ENCODE measurements at regions not wholly inside any gene's neighbourhood (a gene's known extent, or its start where the extent isn't known, plus 50 kb on each side); places are given as distances from the start of the nearest gene placed in this dataset.
A peak's percentile ranks its signal among the peaks of the same experiment; 100 is the strongest.

- no peak overlapping the region for H3K4me3 ChIP-seq (ENCODE audit: low read depth, low read length)
- no peak for TF ChIP-seq CTCF (IDR thresholded peaks at IDR 0.05; ENCODE audit: insufficient read depth, low read length)
- DNase-seq (ENCODE audit: low read depth): no peak
Measured at GRCh38 chr5:171573021-171573420, 153.6 kb downstream of the FGF18 start.

GRCh38 chr5:171573451-171574225 is 154.2 kb downstream of the FGF18 start:
- no peak for TF ChIP-seq CTCF (IDR thresholded peaks at IDR 0.05; ENCODE audit: insufficient read depth, low read length)
- DNase-seq (ENCODE audit: low read depth): no peak
- no peak overlapping the region for H3K4me3 ChIP-seq (ENCODE audit: low read depth, low read length)

GRCh38 chr5:171574376-171574775 is 154.9 kb downstream of the FGF18 start:
- no peak for TF ChIP-seq CTCF (IDR thresholded peaks at IDR 0.05; ENCODE audit: insufficient read depth, low read length)
- H3K4me3 ChIP-seq (ENCODE audit: low read depth, low read length): no peak overlapping the region
- peak; percentile 34 for DNase-seq (ENCODE audit: low read depth)

GRCh38 chr5:171575386-171575785 is 155.9 kb downstream of the FGF18 start:
- no peak for TF ChIP-seq CTCF (IDR thresholded peaks at IDR 0.05; ENCODE audit: insufficient read depth, low read length)
- no peak for DNase-seq (ENCODE audit: low read depth)
- no peak overlapping the region for H3K4me3 ChIP-seq (ENCODE audit: low read depth, low read length)

- no peak for DNase-seq (ENCODE audit: low read depth)
- no peak for TF ChIP-seq CTCF (IDR thresholded peaks at IDR 0.05; ENCODE audit: insufficient read depth, low read length)
- H3K4me3 ChIP-seq (ENCODE audit: low read depth, low read length): no peak overlapping the region
Measured at GRCh38 chr5:171575808-171576207, 156.4 kb downstream of the FGF18 start.

- no peak overlapping the region for H3K4me3 ChIP-seq (ENCODE audit: low read depth, low read length)
- TF ChIP-seq CTCF (IDR thresholded peaks at IDR 0.05; ENCODE audit: insufficient read depth, low read length): no peak
- no peak for DNase-seq (ENCODE audit: low read depth)
Measured at GRCh38 chr5:171577042-171577758, 157.8 kb downstream of the FGF18 start.
